GM23338 (cell line): ENCODE measurements at regions not wholly inside any gene's neighbourhood (a gene's known extent, or its start where the extent isn't known, plus 50 kb on each side); places are given as distances from the start of the nearest gene placed in this dataset.

Experiments used
- ATAC-seq: fragments of 200-7000 bp; cut with Tn5 transposase; 3 replicates; pipeline ENCODE4 v1.9.1; 2020
- DNase-seq: peaks from one replicate; pipeline ENCODE4 v3.0.0-alpha.2; 2015; ENCODE audit warnings: low spot score
- H2AFZ ChIP-seq: fragments of 200-600 bp; sonication (generic); 2 replicates; pipeline ENCODE4 v1.8.0; 2016; ENCODE audit warnings: antibody characterized with exemption, mild to moderate bottlenecking, moderate library complexity
- H3F3A ChIP-seq: fragments of 200-600 bp; sonication (generic); replicated peaks from 2 replicates; pipeline ENCODE4 v1.8.0; 2017; ENCODE audit warnings: antibody characterized with exemption, mixed run types, low read depth
- H3K27ac ChIP-seq: fragments of 200-600 bp; sonication (generic); 2 replicates; pipeline ENCODE4 v1.6.1; 2016; ENCODE audit warnings: low read depth
- H3K27me3 ChIP-seq: fragments of 200-600 bp; sonication (generic); 2 replicates; pipeline ENCODE4 v1.8.0; 2016; ENCODE audit warnings: mild to moderate bottlenecking, mixed run types, moderate library complexity; ENCODE audit not compliant: insufficient read depth
- H3K36me3 ChIP-seq: fragments of 200-600 bp; sonication (generic); 2 replicates; pipeline ENCODE4 v1.8.0; 2016; ENCODE audit warnings: mild to moderate bottlenecking; ENCODE audit not compliant: insufficient read depth
- H3K4me1 ChIP-seq: fragments of 200-600 bp; sonication (generic); 2 replicates; pipeline ENCODE4 v1.8.0; 2016; ENCODE audit warnings: mild to moderate bottlenecking, moderate library complexity; ENCODE audit not compliant: insufficient read depth
- H3K4me2 ChIP-seq: fragments of 200-600 bp; sonication (generic); 2 replicates; pipeline ENCODE4 v1.7.1; 2017; ENCODE audit warnings: mixed run types
- H3K4me3 ChIP-seq: fragments of 200-600 bp; sonication (generic); 2 replicates; pipeline ENCODE4 v1.6.1; 2016; ENCODE audit warnings: mixed run types
- H3K79me2 ChIP-seq: fragments of 200-600 bp; sonication (generic); replicated peaks from 2 replicates; pipeline ENCODE4 v1.8.0; 2017; ENCODE audit warnings: mild to moderate bottlenecking; ENCODE audit not compliant: insufficient read depth
- H3K9me2 ChIP-seq: fragments of 200-600 bp; sonication (generic); 2 replicates; pipeline ENCODE4 v1.8.0; 2017; ENCODE audit not compliant: insufficient read depth
- H4K20me1 ChIP-seq: fragments of 200-600 bp; sonication (generic); replicated peaks from 2 replicates; pipeline ENCODE4 v1.8.0; 2017; ENCODE audit warnings: mild to moderate bottlenecking; ENCODE audit not compliant: insufficient read depth
- H3K27ac Mint-ChIP-seq: 2 replicates; pipeline ENCODE4 v1.8.0; 2020; ENCODE audit warnings: inconsistent platforms, mild to moderate bottlenecking, moderate library complexity, mixed read lengths
- H3K27me3 Mint-ChIP-seq: 3 replicates; pipeline ENCODE4 v1.8.0; 2022; ENCODE audit warnings: low read depth, mild to moderate bottlenecking, moderate library complexity, mixed read lengths, inconsistent platforms; ENCODE audit not compliant: insufficient read depth, poor library complexity
- H3K36me3 Mint-ChIP-seq: 3 replicates; pipeline ENCODE4 v1.8.0; 2021; ENCODE audit warnings: low read depth, mild to moderate bottlenecking, inconsistent platforms, moderate library complexity, mixed read lengths
- H3K4me1 Mint-ChIP-seq: 3 replicates; pipeline ENCODE4 v1.8.0; 2020; ENCODE audit warnings: mild to moderate bottlenecking, inconsistent platforms, mixed read lengths
- H3K4me3 Mint-ChIP-seq: 3 replicates; pipeline ENCODE4 v1.8.0; 2021; ENCODE audit warnings: moderate library complexity, mild to moderate bottlenecking, inconsistent platforms, mixed read lengths
- H3K9me3 Mint-ChIP-seq: 3 replicates; pipeline ENCODE4 v1.8.0; 2020; ENCODE audit warnings: moderate library complexity, mild to moderate bottlenecking, inconsistent platforms, mixed read lengths
- CTCF ChIP-seq, 2 experiments: fragments of 200-600 bp in 1 of 2; sonication (generic) in 1 of 2; conservative IDR thresholded peaks; 2 replicates each; pipeline versions ENCODE4 v1.5.1 to v1.6.1; 2016 to 2017; ENCODE audit warnings: antibody characterized with exemption in 2 of 2, low read depth in 2 of 2, mild to moderate bottlenecking in 2 of 2, moderate library complexity in 1 of 2
- EZH2 ChIP-seq: fragments of 200-600 bp; sonication (generic); IDR thresholded peaks from one replicate; pipeline ENCODE4 v1.8.0; 2017; ENCODE audit warnings: antibody characterized with exemption, mild to moderate bottlenecking, low read depth; ENCODE audit not compliant: unreplicated experiment
- EZH2phosphoT487 ChIP-seq: fragments of 200-600 bp; sonication (generic); IDR thresholded peaks from one replicate; pipeline ENCODE4 v1.8.1; 2018; ENCODE audit warnings: antibody characterized with exemption; ENCODE audit not compliant: unreplicated experiment
- JUNB ChIP-seq: IDR thresholded peaks from one replicate; pipeline ENCODE4 v1.6.1; 2016; ENCODE audit warnings: antibody characterized with exemption; ENCODE audit not compliant: unreplicated experiment
- STAT1 ChIP-seq: IDR thresholded peaks from one replicate; pipeline ENCODE4 v1.6.1; 2016; ENCODE audit warnings: antibody characterized with exemption; ENCODE audit not compliant: unreplicated experiment
- ZNF462 ChIP-seq: fragments of 250-450 bp; sonication (Bioruptor Pico); IDR thresholded peaks from 2 replicates; pipeline ENCODE4 v1.5.0; 2020; ENCODE audit warnings: mild to moderate bottlenecking, moderate library complexity

- TF ChIP-seq ZNF462 (no peak), EZH2 (no peak), CTCF (conservative IDR thresholded peaks at IDR 0.05; ENCODE audit: low read depth in 2 of 2) (no peak)
Measured at GRCh38 chrX:124275182-124275894, 57.1 kb upstream of the TEX13D start (continued).

GRCh38 chrX:124280294-124280902 lies 52.1 kb upstream of the TEX13D start:
- Histone ChIP-seq H3K4me1 (no peaks in the 10 kb centered on the region), H3K79me2 (no peaks in the 10 kb centered on the region), H2AFZ (no peak overlapping the region), H3K4me3 (no peak overlapping the region), H3K27me3 (no peaks in the 10 kb centered on the region), H3F3A (no peaks in the 10 kb centered on the region), H3K9me2 (no peaks in the 10 kb centered on the region), H4K20me1 (no peaks in the 10 kb centered on the region), H3K4me2 (no peak overlapping the region), H3K27ac (no peak overlapping the region), H3K36me3 (no peaks in the 10 kb centered on the region)
- H3K9me3 Mint-ChIP-seq: no peaks in the 10 kb centered on the region
- no peak overlapping the region for H3K27ac Mint-ChIP-seq
- H3K36me3 Mint-ChIP-seq: no peaks in the 10 kb centered on the region
- ATAC-seq (no peak), DNase-seq (no peak)
- no peaks in the 10 kb centered on the region for H3K27me3 Mint-ChIP-seq
- H3K4me1 Mint-ChIP-seq: no peaks in the 10 kb centered on the region
- no peak overlapping the region for H3K4me3 Mint-ChIP-seq
- TF ChIP-seq EZH2phosphoT487 (no peak), CTCF (conservative IDR thresholded peaks at IDR 0.05; ENCODE audit: low read depth in 2 of 2) (no peak), JUNB (no peak), STAT1 (no peak)
